Midbrain (tissue), 1 donor: ENCODE measurements at regions not wholly inside any gene's neighbourhood (a gene's known extent, or its start where the extent isn't known, plus 50 kb on each side); places are given as distances from the start of the nearest gene placed in this dataset.
"Not testable (repeated sequence)": the region's sequence is repeated elsewhere in the genome, so short reads cannot be mapped to it uniquely, and the experiment has no call there.

Experiments
- DNase-seq: peaks from one replicate; lab custom pipeline; 2025; lab: John Stamatoyannopoulos, UW

DNA sequence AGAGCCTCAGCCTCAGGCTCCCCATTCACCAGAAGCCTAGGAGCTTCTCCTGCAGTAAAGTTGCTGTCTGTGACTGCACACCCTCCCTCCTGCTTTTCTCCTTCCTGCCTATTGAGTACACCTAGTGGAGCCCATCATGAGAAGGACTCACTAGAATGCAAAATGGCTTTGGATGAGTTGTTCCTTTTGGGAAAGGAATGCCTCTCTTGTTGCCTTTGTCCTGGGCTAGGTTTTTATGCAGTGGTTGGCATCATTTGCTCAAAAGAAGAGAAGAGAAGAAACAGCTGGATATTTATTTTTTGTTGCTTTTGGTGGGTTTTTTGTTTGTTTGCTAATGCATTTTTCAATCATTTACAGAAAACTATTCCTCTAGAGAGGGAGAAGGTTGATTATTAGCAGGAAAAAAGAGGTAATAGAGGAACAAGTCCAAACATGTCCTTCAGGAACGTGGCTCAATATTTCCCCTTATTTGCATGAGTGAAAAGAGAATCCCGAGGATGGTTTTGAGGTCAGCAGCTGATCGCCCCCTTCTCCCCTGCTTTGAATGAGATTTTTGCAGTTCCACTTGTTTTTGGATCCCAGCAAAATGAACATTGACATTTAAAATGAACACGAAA lies 369.9 kb upstream of the NRP1 start:
- DNase-seq, result no peak

GRCh38 chr10:33703501-33704213 lies 369.2 kb upstream of the NRP1 start:
- no peak for DNase-seq

DNA sequence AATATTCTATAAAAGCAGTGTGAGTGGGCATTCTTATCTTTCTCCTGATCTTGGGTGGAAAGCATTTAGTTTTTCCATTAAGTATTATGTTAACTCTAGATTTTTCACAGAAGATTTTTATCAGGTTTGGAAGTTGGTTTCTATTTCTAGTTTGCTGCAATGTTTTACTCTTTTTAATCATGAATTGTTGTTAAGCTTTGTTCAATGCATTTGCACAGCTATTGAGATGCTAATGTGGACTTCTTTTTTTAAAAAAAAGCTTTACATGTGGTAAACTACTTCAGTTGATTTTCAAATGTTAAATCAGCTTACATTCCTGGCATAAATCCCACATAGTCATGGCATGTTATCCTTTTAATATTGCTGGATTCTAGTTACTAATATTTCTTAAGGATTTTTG lies 363.6 kb upstream of the NRP1 start:
- DNase-seq, result no peak

GRCh38 chr10:33697016-33697415 lies 362.5 kb upstream of the NRP1 start:
- no peak for DNase-seq

DNA sequence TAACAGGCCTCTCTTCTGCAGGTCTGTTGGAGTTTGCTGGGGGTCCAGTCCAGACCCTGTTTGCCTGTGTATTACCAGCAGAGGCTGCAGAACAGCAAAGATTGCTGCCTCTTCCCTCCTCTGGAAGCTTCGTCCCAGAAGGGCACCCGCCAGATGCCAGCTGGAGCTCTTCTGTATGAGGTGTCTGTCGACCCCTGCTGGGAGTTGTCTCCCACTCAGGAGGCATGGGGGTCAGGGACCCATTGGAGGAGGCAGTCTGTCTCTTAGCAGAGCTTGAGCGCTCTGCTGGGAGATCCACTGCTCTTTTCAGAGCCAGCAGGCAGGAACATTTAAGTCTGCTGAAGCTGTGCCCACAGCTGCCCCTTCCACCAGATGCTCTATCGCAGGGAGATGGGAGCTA lies 361.1 kb upstream of the NRP1 start:
- DNase-seq, result no peak

DNA sequence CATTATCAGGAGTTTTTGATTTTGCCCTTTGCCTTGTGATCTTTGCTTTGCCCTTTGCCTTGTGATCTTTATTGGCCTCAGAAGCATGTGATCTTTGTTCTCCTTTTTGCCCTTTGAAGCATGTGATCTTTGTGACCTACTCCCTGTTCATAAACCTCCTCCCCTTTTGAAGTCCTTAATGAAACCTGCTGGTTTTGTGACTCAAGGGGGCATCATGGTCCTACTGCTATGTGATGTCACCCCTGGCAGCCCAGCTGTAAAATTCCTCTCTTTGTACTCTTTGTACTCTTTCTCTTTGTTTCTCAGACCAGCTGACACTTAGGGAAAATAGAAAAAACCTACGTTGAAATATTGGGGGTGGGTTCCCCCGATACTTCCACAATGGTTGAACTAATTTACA lies 356.1 kb upstream of the NRP1 start:
- DNase-seq, result not testable (repeated sequence)

DNA sequence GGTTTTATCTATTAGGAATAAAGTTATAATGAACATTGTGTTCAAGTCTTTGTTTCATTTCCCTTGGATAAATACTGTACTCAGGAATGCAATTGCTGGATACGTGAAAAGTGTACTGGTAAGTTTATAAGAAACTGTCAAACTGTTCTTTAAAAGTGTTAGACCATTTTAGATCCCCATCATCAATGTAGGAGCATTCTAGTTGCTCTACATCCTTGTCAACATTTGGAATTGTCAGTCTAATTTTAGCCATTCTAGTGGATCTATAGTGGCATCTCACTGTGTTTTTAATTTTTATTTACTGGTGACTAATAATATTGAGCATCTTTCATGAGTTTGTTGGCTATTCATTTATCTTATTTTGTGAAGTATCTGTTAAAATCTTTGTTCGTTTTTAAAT lies 354.0 kb upstream of the NRP1 start:
- no peak for DNase-seq

GRCh38 chr10:33684211-33684611 lies 349.7 kb upstream of the NRP1 start:
- no peak for DNase-seq

GRCh38 chr10:33681595-33681994 lies 347.1 kb upstream of the NRP1 start:
- DNase-seq, result no peak

GRCh38 chr10:33680036-33680435 lies 345.6 kb upstream of the NRP1 start:
- DNase-seq, result no peak

DNA sequence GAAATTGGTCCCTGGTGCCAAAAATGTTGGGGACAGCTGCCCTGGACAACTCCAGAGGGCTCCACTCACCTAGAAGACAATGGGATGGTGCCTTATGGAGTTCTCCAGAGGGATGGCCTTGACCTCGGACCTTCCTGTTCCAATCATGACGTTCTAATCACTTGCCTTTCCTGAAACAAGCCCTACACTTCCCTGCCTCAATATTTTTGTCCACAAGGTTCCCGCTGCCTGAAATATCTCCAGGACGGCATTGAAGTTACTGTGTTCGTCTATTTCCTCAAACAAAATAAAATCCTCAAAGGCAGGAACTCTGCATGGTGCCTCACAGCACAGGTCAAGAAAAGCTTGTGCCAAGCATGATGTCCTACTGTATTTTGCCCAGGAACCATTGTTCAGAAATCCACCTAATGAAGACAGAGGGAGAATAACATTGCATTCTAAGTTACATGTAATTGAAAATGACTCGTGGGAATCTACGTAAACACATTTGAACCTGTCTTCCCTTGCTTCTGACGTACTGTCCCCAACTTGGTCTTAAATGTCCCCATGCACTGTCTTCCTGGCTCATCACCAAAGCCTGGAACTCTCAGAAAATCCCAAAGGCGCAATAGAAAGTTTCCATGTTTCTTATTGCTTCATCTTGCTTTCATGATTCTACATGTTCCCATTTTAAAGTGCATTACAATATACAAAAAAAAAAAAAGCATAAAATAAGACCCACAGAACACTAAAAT lies 342.3 kb upstream of the NRP1 start:
- no peak for DNase-seq

GRCh38 chr10:33674986-33675599 lies 340.6 kb upstream of the NRP1 start:
- DNase-seq, result no peak

DNA sequence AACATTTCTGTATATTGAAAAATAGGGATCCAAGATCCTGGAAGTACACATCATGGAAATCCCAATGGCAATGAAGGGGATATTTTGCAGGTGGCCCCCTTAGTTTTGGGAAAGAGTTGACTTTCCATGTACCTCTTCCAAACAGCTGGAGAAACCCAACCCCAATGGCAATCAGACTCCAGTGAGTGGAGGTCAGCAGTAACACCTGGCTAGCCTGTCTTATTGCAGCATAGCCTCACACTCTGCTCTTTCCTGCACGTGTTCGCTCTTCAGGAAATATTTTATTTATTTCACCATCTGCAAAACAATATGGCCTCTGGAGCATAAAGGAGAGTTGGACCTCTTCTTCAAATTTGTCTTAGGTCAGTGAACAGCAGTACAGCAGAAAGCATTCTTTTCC lies 340.0 kb upstream of the NRP1 start:
- DNase-seq, result no peak

DNA sequence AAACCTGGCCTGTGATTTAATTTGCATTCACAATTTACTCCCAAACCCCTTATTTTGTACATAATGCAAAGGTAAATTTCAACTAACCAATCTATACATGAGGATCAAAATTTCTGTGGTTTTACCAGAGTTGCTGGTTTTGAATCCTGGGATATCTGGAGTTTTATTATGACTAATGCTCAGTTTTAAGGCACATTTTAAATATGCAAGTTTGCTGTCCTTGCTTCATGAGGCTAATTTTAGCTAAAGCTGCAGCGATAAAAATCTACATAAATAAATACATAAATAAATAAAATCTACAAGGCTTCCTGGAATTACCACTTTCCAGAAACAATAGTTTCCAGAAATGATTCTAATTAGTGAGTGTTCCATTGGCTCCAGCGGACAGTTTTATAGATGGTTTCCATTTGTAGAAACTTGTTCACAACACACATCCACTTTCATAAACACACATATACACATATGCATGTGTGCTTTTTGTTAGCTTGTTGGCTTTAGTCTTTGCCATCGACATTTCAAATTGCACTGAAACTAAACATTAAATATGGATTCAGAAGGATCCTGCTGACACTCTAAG lies 339.5 kb upstream of the NRP1 start:
- DNase-seq, result no peak

GRCh38 chr10:33669904-33670303 lies 335.4 kb upstream of the NRP1 start:
- DNase-seq, result no peak

DNA sequence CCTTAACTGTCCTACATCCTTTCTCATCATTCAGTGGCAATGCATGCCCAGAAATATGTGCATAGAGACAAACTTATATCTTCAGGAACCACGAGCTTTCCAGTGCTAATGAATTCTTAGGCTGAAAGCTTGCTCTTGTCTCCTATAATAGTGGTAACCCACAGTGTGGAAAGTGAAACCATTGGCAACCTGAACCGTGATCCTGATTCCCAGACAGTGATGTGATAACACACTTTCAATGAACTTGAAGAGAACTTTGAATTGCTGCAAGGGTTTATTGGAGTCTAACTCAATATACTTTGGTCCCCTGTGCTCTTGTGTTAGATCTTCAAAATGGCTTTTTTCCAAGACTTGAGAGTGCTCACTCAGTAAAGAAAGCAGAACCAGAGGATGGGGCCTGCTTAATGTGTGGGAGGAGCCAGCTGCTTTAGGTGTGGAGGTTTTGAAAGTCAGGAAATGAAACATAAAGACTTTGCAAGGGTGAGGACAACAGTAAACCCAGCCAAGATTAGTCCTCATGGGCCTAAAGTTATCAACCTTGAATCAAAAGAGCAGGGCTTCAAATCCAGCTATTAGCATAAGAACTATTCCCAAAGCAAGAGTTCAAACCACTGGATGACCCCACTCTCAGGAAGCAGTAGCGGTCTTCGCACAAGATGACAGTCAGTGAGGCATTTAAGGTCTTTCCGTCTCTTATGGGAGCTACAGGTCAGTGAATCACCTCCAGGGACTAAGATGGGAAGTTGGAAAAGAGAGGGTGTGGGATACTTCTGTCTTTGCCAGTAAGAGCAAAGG lies 332.4 kb upstream of the NRP1 start:
- no peak for DNase-seq

GRCh38 chr10:33665501-33665900 lies 331.0 kb upstream of the NRP1 start:
- no peak for DNase-seq

- no peak for DNase-seq
These were observed 329.6 kb upstream of the NRP1 start for GRCh38 chr10:33664070-33664469.

DNA sequence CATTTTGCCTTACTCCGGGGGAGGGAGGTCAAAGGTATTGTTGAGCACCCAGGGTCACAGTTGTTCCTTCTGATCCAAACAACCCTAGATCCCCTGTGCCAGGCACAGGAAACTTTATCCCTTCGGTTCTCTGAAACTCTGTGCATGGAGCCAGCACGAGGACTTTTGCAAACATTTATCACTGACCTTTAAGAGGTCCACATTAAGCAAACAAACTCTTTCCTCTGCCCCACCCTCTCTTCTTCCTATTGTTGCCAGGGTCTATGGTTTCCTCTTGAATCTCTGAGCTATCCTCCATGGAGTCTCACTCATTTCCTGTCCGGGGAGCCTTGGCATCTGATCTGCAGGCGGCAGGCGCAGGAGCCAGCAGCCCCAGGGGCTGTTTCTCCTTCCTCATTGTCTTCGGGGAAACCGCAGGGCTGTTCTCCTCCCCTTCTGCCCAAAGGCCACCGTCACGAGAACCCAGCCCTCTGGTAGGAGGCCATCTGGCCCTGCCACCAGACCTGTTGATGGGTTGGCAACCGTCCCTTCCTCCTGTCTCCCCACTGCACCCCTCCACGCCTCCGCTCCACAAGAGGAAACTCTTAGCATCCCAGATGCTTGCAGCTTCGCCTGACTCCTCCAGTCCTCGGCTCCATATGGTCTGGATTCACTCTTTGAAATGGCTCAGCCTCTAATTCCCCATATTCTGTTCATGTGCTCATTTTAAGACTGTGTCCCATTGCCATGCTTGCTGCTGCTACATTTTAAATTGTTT lies 327.3 kb upstream of the NRP1 start:
- peak; percentile 47 for DNase-seq

- DNase-seq, result no peak
These were observed 325.9 kb upstream of the NRP1 start for GRCh38 chr10:33660329-33660728.

- no peak for DNase-seq
These were observed 323.4 kb upstream of the NRP1 start for GRCh38 chr10:33657913-33658312.
